Panc1 (cell line): ENCODE measurements at regions not wholly inside any gene's neighbourhood (a gene's known extent, or its start where the extent isn't known, plus 50 kb on each side); places are given as distances from the start of the nearest gene placed in this dataset.

ENCODE experiments used
- ATAC-seq: fragments of 200-7000 bp; cut with Tn5 transposase; 2 replicates; pipeline ENCODE4 v1.9.1; 2020; ENCODE audit warnings: mild to moderate bottlenecking, moderate library complexity
- BruUV-seq: library from RNA; stranded (reverse); fragments of 400-500 nt; replicated peaks from 2 replicates; lab custom pipeline; 2021; lab: Mats Ljungman, UMichigan
- CTCF ChIA-PET: fragments of 300-600 bp; sonication (Branson Sonifier 250); formaldehyde crosslinking; loops from one replicate; lab custom pipeline; 2022; ENCODE audit warnings: antibody characterized with exemption; lab: Charles Lee
- POLR2A ChIA-PET: fragments of 300-600 bp; sonication (Branson Sonifier 250); formaldehyde crosslinking; loops from one replicate; lab custom pipeline; 2022; ENCODE audit warnings: antibody characterized with exemption; lab: Charles Lee
- DNase-seq: peaks from one replicate; pipeline ENCODE4 v3.0.0-alpha.2; 2010; ENCODE audit warnings: low read depth, low spot score
- H3K27ac ChIP-seq: 2 replicates; pipeline ENCODE4 v1.5.1; 2011; ENCODE audit warnings: mild to moderate bottlenecking, low read length, inconsistent platforms
- H3K27me3 ChIP-seq: fragments of 200-500 bp; sonication (Bioruptor generic); 2 replicates; pipeline ENCODE4 v1.6.0; 2014; ENCODE audit warnings: low read length, inconsistent platforms; ENCODE audit not compliant: control insufficient read depth, insufficient read depth
- H3K36me3 ChIP-seq: fragments of 200-500 bp; sonication (Bioruptor generic); 2 replicates; pipeline ENCODE4 v1.5.1; 2014; ENCODE audit warnings: inconsistent platforms, mild to moderate bottlenecking, low read length, moderate library complexity; ENCODE audit not compliant: control insufficient read depth, insufficient read depth
- H3K4me1 ChIP-seq: 2 replicates; pipeline ENCODE4 v1.5.1; 2011; ENCODE audit warnings: inconsistent platforms, mild to moderate bottlenecking, low read length, moderate library complexity; ENCODE audit not compliant: control insufficient read depth, insufficient read depth
- H3K4me3 ChIP-seq, 2 experiments: 2 replicates each; pipeline ENCODE4 v1.5.1; 2011 to 2012; ENCODE audit warnings: low read depth in 2 of 2, low read length in 2 of 2, mild to moderate bottlenecking in 2 of 2, inconsistent platforms in 1 of 2, moderate library complexity in 1 of 2
- H3K9me3 ChIP-seq: fragments of 200-500 bp; sonication (Bioruptor generic); 2 replicates; pipeline ENCODE4 v1.5.1; 2014; ENCODE audit warnings: low read depth, mild to moderate bottlenecking, inconsistent platforms, low read length, moderate library complexity; ENCODE audit not compliant: control insufficient read depth, insufficient read depth
- CTCF ChIP-seq: fragments of 450-650 bp; IDR thresholded peaks from 2 replicates; pipeline ENCODE4 v1.5.1; 2017; ENCODE audit warnings: mild to moderate bottlenecking
- POLR2AphosphoS5 ChIP-seq: IDR thresholded peaks from 2 replicates; pipeline ENCODE4 v1.6.1; 2012; ENCODE audit warnings: mild to moderate bottlenecking, low read depth, low read length, moderate library complexity
- REST ChIP-seq, 2 experiments: IDR thresholded peaks; 2 replicates each; pipeline ENCODE4 v1.6.1; 2011 to 2012; ENCODE audit warnings: low read depth in 2 of 2, control low read depth in 1 of 2, low read length in 1 of 2, mild to moderate bottlenecking in 1 of 2, moderate library complexity in 1 of 2; ENCODE audit not compliant: insufficient read depth in 1 of 2
- SIN3A ChIP-seq: IDR thresholded peaks from 2 replicates; pipeline ENCODE4 v1.6.1; 2012; ENCODE audit warnings: low read depth, mild to moderate bottlenecking, low read length, moderate library complexity, borderline replicate concordance; ENCODE audit not compliant: insufficient read depth
- TCF7L2 ChIP-seq: IDR thresholded peaks from 2 replicates; pipeline ENCODE4 v1.6.1; 2011; ENCODE audit warnings: mild to moderate bottlenecking, low read depth, low read length, inconsistent platforms
- in situ Hi-C: cut with HindIII; loops from 2 replicates; pipeline ENCODE4 v1.10.0; 2016; ENCODE audit warnings: low sequenced_read_pairs, low pct_unique_long_range_greater_than_20kb
- intact Hi-C: fragments of 100-400 bp; cut with micrococcal nuclease; formaldehyde crosslinking; loops from one replicate; pipeline ENCODE4 v1.10.0; 2022; ENCODE audit not compliant: unreplicated experiment

- CTCF ChIA-PET, result no interaction called here
- no peak overlapping the region for H3K27ac ChIP-seq
- no TSS peak for BruUV-seq
- H3K27me3 ChIP-seq, result no peaks in the 10 kb centered on the region; the same call in 1 of the 2 replicates
- no peaks in the 10 kb centered on the region for H3K9me3 ChIP-seq
- TF ChIP-seq POLR2AphosphoS5 (no peak), REST (IDR thresholded peaks at IDR 0.05; ENCODE audit: insufficient read depth in 1 of 2, low read depth in 2 of 2, low read length in 1 of 2) (no peak), SIN3A (no peak), CTCF (no peak), TCF7L2 (no peak)
- POLR2A ChIA-PET, result no interaction called here
- ATAC-seq (no peak), DNase-seq (no peak)
- H3K36me3 ChIP-seq, result no peaks in the 10 kb centered on the region
- in situ Hi-C loops, result no loop called here
- no peaks in the 10 kb centered on the region for H3K4me1 ChIP-seq
- H3K4me3 ChIP-seq, result no peak overlapping the region
- intact Hi-C loops, result no loop called here
Observed at GRCh38 chr2:2730301-2730833, 399.3 kb upstream of the MYT1L start.

GRCh38 chr2:2729246-2729645, 398.2 kb upstream of the MYT1L start:
- POLR2A ChIA-PET, result no interaction called here
- ATAC-seq, result no peak
- H3K27me3 ChIP-seq, result no peaks in the 10 kb centered on the region; the same call in 1 of the 2 replicates

More at GRCh38 chr2:2729246-2729645, 398.2 kb upstream of the MYT1L start:
- no peak for DNase-seq
- intact Hi-C loops (no loop called here), in situ Hi-C loops (no loop called here)
- no TSS peak for BruUV-seq
- H3K4me3 ChIP-seq, result no peak overlapping the region
- no peak overlapping the region for H3K27ac ChIP-seq
- no peaks in the 10 kb centered on the region for H3K4me1 ChIP-seq
- CTCF ChIA-PET, result no interaction called here
- H3K36me3 ChIP-seq, result no peaks in the 10 kb centered on the region
- no peaks in the 10 kb centered on the region for H3K9me3 ChIP-seq
- no peak for TF ChIP-seq TCF7L2
- no peak for TF ChIP-seq CTCF
- TF ChIP-seq POLR2AphosphoS5, result no peak
- no peak for TF ChIP-seq REST (IDR thresholded peaks at IDR 0.05; ENCODE audit: insufficient read depth in 1 of 2, low read depth in 2 of 2, low read length in 1 of 2)
- TF ChIP-seq SIN3A, result no peak
